ENCODE measurements at regions not wholly inside any gene's neighbourhood (a gene's known extent, or its start where the extent isn't known, plus 50 kb on each side); places are given as distances from the start of the nearest gene placed in this dataset.

- intact Hi-C loops (cut with micrococcal nuclease), result loop anchor here in 1 of 2 donors (5.0 kb wide), 1 partner anchor 60 kb away; no protein-coding TSS in a partner anchor
- Mint-ChIP-seq H3K9me3 (peaks cover 5 to 27% (median 11%) of the 10 kb centered on the region in 11 donors), H3K27me3 (peaks cover 0 to 11% (median 7%) of the 10 kb centered on the region in 5 donors), H3K36me3 (peaks cover 0 to 4% (median 1%) of the 10 kb centered on the region in 5 donors), H3K27ac (peak overlapping the region in 2 of 9 donors; percentile 49 to 79), H3K4me3 (peak overlapping the region in 6 of 10 donors; percentile 1 to 75 (median 27)), H3K4me1 (peaks cover 0 to 18% (median 15%) of the 10 kb centered on the region in 7 donors)
- Histone ChIP-seq H3K4me1 (ENCODE audit: control insufficient read depth in 2 of 2, insufficient read depth in 2 of 2, low read length in 2 of 2) (no peaks in the 10 kb centered on the region), H3K27ac (ENCODE audit: low read depth, low read length) (no peak overlapping the region), H3K27me3 (ENCODE audit: control insufficient read depth in 2 of 2, insufficient read depth in 2 of 2, low read length in 2 of 2) (no peaks in the 10 kb centered on the region), H3K9me3 (ENCODE audit: control insufficient read depth in 2 of 3, low read length in 3 of 3) (peaks cover 0 to 11% (median 0%) of the 10 kb centered on the region in 3 experiments), H3K36me3 (ENCODE audit: control insufficient read depth in 2 of 3, insufficient read depth in 3 of 3, low read length in 3 of 3) (no peaks in the 10 kb centered on the region), H3K4me3 (ENCODE audit: low read length) (no peak overlapping the region)
- ChIA-PET CTCF (interaction anchor here (0.8 kb wide), 1 partner anchor 10 kb away, joined by 3 read pairs; no protein-coding TSS in a partner anchor), POLR2A (interaction anchor here (0.7 kb wide), 1 partner anchor 34 kb away, joined by 3 read pairs; no protein-coding TSS in a partner anchor)
- ATAC-seq (no peak), DNase-seq (no peak)
Observed at GRCh38 chr5:174997688-174998087, 273.3 kb downstream of the MSX2 start.

- Histone ChIP-seq H3K4me1 (ENCODE audit: control insufficient read depth in 2 of 2, insufficient read depth in 2 of 2, low read length in 2 of 2) (no peaks in the 10 kb centered on the region), H3K36me3 (ENCODE audit: control insufficient read depth in 2 of 3, insufficient read depth in 3 of 3, low read length in 3 of 3) (no peaks in the 10 kb centered on the region), H3K4me3 (ENCODE audit: low read length) (no peak overlapping the region), H3K27me3 (ENCODE audit: control insufficient read depth in 2 of 2, insufficient read depth in 2 of 2, low read length in 2 of 2) (no peaks in the 10 kb centered on the region), H3K9me3 (ENCODE audit: control insufficient read depth in 2 of 3, low read length in 3 of 3) (peaks cover 0 to 11% (median 0%) of the 10 kb centered on the region in 3 experiments), H3K27ac (ENCODE audit: low read depth, low read length) (no peak overlapping the region)
- CTCF ChIA-PET, result no interaction called here
- DNase-seq, result no peak
- POLR2A ChIA-PET, result no interaction called here
- H3K27me3 Mint-ChIP-seq, result peaks cover 0 to 11% (median 6%) of the 10 kb centered on the region in 5 donors
- H3K36me3 Mint-ChIP-seq, result peaks cover 0 to 4% (median 3%) of the 10 kb centered on the region in 5 donors
- H3K27ac Mint-ChIP-seq, result no peak overlapping the region
- H3K4me3 Mint-ChIP-seq, result no peak overlapping the region
- H3K4me1 Mint-ChIP-seq, result peaks cover 0 to 18% (median 15%) of the 10 kb centered on the region in 7 donors
- peaks cover 5 to 27% (median 11%) of the 10 kb centered on the region in 11 donors for H3K9me3 Mint-ChIP-seq
- intact Hi-C loops (cut with micrococcal nuclease), result loop anchor here in 1 of 2 donors (5.0 kb wide), 1 partner anchor 60 kb away; no protein-coding TSS in a partner anchor
- no peak for ATAC-seq
Observed at GRCh38 chr5:174996941-174997340, 272.6 kb downstream of the MSX2 start.

- H3K27ac ChIP-seq (ENCODE audit: low read depth, low read length), result no peak overlapping the region
- DNase-seq (no peak), ATAC-seq (no peak)
- no peaks in the 10 kb centered on the region for H3K27me3 ChIP-seq (ENCODE audit: control insufficient read depth in 2 of 2, insufficient read depth in 2 of 2, low read length in 2 of 2)
- peaks cover 0 to 4% (median 2%) of the 10 kb centered on the region in 5 donors for H3K36me3 Mint-ChIP-seq
- H3K4me1 Mint-ChIP-seq, result peaks cover 0 to 18% (median 15%) of the 10 kb centered on the region in 7 donors
- H3K4me3 Mint-ChIP-seq, result no peak overlapping the region
- peaks cover 5 to 24% (median 11%) of the 10 kb centered on the region in 11 donors for H3K9me3 Mint-ChIP-seq
- H3K4me1 ChIP-seq (ENCODE audit: control insufficient read depth in 2 of 2, insufficient read depth in 2 of 2, low read length in 2 of 2), result no peaks in the 10 kb centered on the region
- no peak overlapping the region for H3K27ac Mint-ChIP-seq
- intact Hi-C loops (cut with micrococcal nuclease), result loop anchor here in 1 of 2 donors (5.0 kb wide), 1 partner anchor 61 kb away; no protein-coding TSS in a partner anchor
- no peak overlapping the region for H3K4me3 ChIP-seq (ENCODE audit: low read length)
- peaks cover 0 to 11% (median 0%) of the 10 kb centered on the region in 3 experiments for H3K9me3 ChIP-seq (ENCODE audit: control insufficient read depth in 2 of 3, low read length in 3 of 3)
- H3K36me3 ChIP-seq (ENCODE audit: control insufficient read depth in 2 of 3, insufficient read depth in 3 of 3, low read length in 3 of 3), result no peaks in the 10 kb centered on the region
- CTCF ChIA-PET, result no interaction called here
- peaks cover 0 to 8% (median 4%) of the 10 kb centered on the region in 5 donors for H3K27me3 Mint-ChIP-seq
- POLR2A ChIA-PET, result no interaction called here
Observed at GRCh38 chr5:174995827-174996226, 271.4 kb downstream of the MSX2 start.

- no peak overlapping the region for H3K27ac ChIP-seq (ENCODE audit: low read depth, low read length)
- intact Hi-C loops (cut with micrococcal nuclease), result no loop called here
- no peaks in the 10 kb centered on the region for H3K36me3 ChIP-seq (ENCODE audit: control insufficient read depth in 2 of 3, insufficient read depth in 3 of 3, low read length in 3 of 3)
- ChIA-PET POLR2A (interaction anchor here (0.7 kb wide), 1 partner anchor 496 kb away, joined by 3 read pairs; no protein-coding TSS in a partner anchor), CTCF (no interaction called here)
- no peak overlapping the region for H3K4me3 ChIP-seq (ENCODE audit: low read length)
- Mint-ChIP-seq H3K27me3 (peaks cover 0 to 10% (median 4%) of the 10 kb centered on the region in 5 donors), H3K36me3 (peaks cover 0 to 4% (median 0%) of the 10 kb centered on the region in 5 donors), H3K4me3 (no peak overlapping the region), H3K4me1 (no peaks in the 10 kb centered on the region), H3K27ac (no peak overlapping the region), H3K9me3 (peaks cover 0 to 5% (median 0%) of the 10 kb centered on the region in 11 donors)
- no peak for ATAC-seq
- no peak for DNase-seq
- H3K9me3 ChIP-seq (ENCODE audit: control insufficient read depth in 2 of 3, low read length in 3 of 3), result no peaks in the 10 kb centered on the region
- H3K4me1 ChIP-seq (ENCODE audit: control insufficient read depth in 2 of 2, insufficient read depth in 2 of 2, low read length in 2 of 2), result no peaks in the 10 kb centered on the region
- no peaks in the 10 kb centered on the region for H3K27me3 ChIP-seq (ENCODE audit: control insufficient read depth in 2 of 2, insufficient read depth in 2 of 2, low read length in 2 of 2)
Observed at GRCh38 chr5:174991847-174992246, 267.5 kb downstream of the MSX2 start.

- POLR2A ChIA-PET, result no interaction called here
- H3K27me3 Mint-ChIP-seq, result peaks cover 0 to 10% (median 4%) of the 10 kb centered on the region in 5 donors
- no peak for ATAC-seq
Observed at GRCh38 chr5:174990909-174991308, 266.5 kb downstream of the MSX2 start.

GRCh38 chr5:174987443-174988012, 263.1 kb downstream of the MSX2 start:
- peaks cover 0 to under 1% (median 0%) of the 10 kb centered on the region in 5 donors for H3K36me3 Mint-ChIP-seq
- CTCF ChIA-PET, result no interaction called here
- intact Hi-C loops (cut with micrococcal nuclease), result no loop called here
- no peaks in the 10 kb centered on the region for H3K36me3 ChIP-seq (ENCODE audit: control insufficient read depth in 2 of 3, insufficient read depth in 3 of 3, low read length in 3 of 3)
- no peaks in the 10 kb centered on the region for H3K9me3 ChIP-seq (ENCODE audit: control insufficient read depth in 2 of 3, low read length in 3 of 3)
- no peaks in the 10 kb centered on the region for H3K27me3 ChIP-seq (ENCODE audit: control insufficient read depth in 2 of 2, insufficient read depth in 2 of 2, low read length in 2 of 2)
- no peak overlapping the region for H3K27ac Mint-ChIP-seq
- H3K27me3 Mint-ChIP-seq, result peaks cover under 1 to 5% (median 3%) of the 10 kb centered on the region in 5 donors
- no peak overlapping the region for H3K4me3 Mint-ChIP-seq
- H3K9me3 Mint-ChIP-seq, result peaks cover 0 to 5% (median 0%) of the 10 kb centered on the region in 11 donors
- POLR2A ChIA-PET, result no interaction called here
- DNase-seq (no peak), ATAC-seq (no peak)
- no peak overlapping the region for H3K27ac ChIP-seq (ENCODE audit: low read depth, low read length)
- no peaks in the 10 kb centered on the region for H3K4me1 Mint-ChIP-seq
- no peaks in the 10 kb centered on the region for H3K4me1 ChIP-seq (ENCODE audit: control insufficient read depth in 2 of 2, insufficient read depth in 2 of 2, low read length in 2 of 2)
- H3K4me3 ChIP-seq (ENCODE audit: low read length), result no peak overlapping the region

More at GRCh38 chr5:174990909-174991308, 266.5 kb downstream of the MSX2 start:
- Mint-ChIP-seq H3K9me3 (peaks cover 0 to 5% (median 0%) of the 10 kb centered on the region in 11 donors), H3K4me3 (no peak overlapping the region), H3K36me3 (peaks cover 0 to 4% (median 0%) of the 10 kb centered on the region in 5 donors), H3K4me1 (no peaks in the 10 kb centered on the region), H3K27ac (no peak overlapping the region)
- no peaks in the 10 kb centered on the region for H3K9me3 ChIP-seq (ENCODE audit: control insufficient read depth in 2 of 3, low read length in 3 of 3)
- CTCF ChIA-PET, result no interaction called here
- no peaks in the 10 kb centered on the region for H3K27me3 ChIP-seq (ENCODE audit: control insufficient read depth in 2 of 2, insufficient read depth in 2 of 2, low read length in 2 of 2)
- DNase-seq, result no peak
- no peak overlapping the region for H3K4me3 ChIP-seq (ENCODE audit: low read length)
- no peaks in the 10 kb centered on the region for H3K36me3 ChIP-seq (ENCODE audit: control insufficient read depth in 2 of 3, insufficient read depth in 3 of 3, low read length in 3 of 3)
- no peak overlapping the region for H3K27ac ChIP-seq (ENCODE audit: low read depth, low read length)
- no peaks in the 10 kb centered on the region for H3K4me1 ChIP-seq (ENCODE audit: control insufficient read depth in 2 of 2, insufficient read depth in 2 of 2, low read length in 2 of 2)
- intact Hi-C loops (cut with micrococcal nuclease), result no loop called here

Data from naive thymus-derived CD4-positive, alpha-beta T cell (primary cell).